ENCODE measurements at regions not wholly inside any gene's neighbourhood (a gene's known extent, or its start where the extent isn't known, plus 50 kb on each side); places are given as distances from the start of the nearest gene placed in this dataset.

DNA sequence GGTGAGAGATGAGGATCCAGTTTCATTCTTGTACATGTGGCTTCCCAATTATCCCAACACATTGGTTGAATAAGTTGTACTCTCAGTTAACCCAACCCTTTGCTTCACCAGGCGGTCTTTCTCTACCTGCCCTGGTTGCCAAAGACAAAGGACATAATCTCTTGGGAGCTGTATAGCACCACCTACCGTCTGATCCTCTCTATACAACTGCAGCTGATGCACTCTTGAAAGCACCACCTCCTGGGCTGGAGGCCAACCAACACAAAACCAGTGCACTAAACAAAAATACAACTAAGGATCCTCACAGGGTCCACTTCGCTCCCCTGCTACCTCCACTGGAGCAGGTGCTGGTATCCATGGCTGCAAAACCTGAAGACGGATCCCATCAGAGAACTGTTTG, 473.6 kb upstream of the NRXN1 start:
- no peak for DNase-seq (ENCODE audit: low spot score)

DNA sequence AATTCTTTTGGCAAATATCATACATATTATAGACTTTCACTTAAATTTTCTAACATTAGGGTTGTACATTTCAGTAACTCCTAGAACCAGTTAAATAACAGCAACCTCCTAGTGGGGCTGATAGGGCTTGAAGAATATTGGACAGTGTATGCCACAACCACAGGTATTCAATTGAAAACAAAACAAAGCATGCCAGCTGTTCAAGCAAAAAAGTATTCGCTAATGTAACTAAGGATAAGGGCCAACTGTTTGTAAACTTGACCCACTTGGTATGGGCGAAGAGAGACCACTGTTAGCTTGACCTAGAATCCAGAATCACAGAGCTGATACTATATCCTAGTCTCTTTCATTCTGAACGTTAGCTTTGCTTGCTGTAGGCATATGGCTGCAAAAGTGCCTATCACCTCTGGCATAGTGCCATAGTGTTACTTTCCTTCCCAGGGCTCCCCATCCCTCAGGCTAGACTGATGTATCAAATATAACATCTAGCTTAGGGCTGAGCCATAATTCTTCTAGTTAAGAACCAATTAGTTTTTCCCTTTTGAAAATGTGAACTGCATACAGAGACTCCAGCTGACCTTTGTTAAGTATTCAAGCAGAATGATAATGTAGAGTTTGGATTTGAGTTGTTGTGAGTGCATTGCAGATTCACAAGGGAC, 458.8 kb upstream of the NRXN1 start:
- DNase-seq (ENCODE audit: low spot score), result no peak

DNA sequence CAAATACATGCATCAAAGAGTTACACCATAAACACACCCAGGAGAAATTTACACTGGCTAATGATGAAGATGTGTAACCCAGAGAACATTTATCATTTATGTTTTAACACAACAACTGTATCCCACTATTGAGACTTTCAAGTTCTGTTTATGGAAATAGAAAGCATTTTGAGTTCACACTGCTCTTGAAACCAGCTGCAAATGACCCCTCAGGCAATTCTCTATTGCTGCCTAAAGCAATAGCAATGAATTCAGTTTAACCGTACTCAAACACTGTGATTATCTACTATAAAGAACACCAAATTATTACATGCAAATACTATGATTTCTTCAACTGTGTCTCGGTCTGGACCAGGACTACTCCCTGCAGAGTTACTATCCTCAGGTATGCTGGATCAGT, 452.7 kb upstream of the NRXN1 start:
- DNase-seq (ENCODE audit: low spot score), result no peak

DNA sequence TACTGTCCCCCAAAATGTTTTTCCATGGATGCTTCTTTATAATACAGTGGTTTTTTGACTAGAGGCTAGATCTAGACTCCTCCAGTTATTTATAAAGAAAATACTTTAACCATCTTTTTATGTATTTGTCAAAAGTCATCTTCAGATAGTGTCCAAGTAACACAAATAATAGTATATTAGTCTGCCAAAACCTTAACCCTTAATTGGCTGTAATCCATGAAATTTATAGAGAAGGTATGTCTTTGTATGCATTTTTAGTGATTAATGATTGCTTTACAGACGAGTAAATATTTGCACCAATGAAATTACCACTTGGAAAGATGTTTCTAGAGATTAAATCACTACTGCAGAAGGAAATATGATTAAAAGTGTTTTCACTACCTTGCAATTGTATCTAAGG, 451.8 kb upstream of the NRXN1 start:
- no peak for DNase-seq (ENCODE audit: low spot score)

DNA sequence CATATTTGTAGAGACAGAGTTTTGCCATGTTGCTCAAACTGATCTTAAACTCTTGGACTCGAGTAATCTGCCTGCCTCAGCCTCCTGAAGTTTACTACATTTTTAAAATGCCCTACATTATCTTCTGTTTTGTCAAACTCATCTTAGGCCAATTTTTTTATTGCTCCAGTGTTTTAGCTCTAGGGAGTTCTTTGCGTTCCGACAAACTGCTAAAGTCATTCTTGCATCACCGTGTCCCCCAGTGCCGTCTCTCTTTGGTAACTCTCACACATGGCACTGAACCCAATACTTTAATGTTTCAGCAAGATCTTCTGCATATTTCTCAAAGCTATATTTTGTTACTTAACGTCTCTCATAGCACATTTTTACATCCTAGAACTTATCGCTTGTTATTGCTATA, 440.9 kb upstream of the NRXN1 start:
- DNase-seq (ENCODE audit: low spot score), result no peak

DNA sequence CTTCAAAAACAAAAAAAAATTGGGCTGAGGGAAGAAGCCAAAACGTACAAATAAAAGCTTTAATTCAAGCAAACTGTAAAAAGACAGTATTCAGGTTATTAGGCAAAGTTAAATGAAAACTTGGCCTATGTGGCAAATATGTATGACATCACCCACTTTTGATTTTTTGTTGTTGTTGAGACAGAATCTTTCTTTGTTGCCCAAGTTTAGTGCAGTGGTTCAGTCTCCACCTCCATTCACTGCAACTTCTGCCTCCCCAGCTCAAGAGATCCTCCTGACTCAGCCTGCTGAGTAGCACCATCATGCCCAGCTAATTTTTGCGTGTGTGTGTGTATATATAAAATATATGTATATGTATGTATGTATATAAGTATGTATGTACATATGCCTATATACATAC, 440.4 kb upstream of the NRXN1 start:
- DNase-seq (ENCODE audit: low spot score), result no peak

DNA sequence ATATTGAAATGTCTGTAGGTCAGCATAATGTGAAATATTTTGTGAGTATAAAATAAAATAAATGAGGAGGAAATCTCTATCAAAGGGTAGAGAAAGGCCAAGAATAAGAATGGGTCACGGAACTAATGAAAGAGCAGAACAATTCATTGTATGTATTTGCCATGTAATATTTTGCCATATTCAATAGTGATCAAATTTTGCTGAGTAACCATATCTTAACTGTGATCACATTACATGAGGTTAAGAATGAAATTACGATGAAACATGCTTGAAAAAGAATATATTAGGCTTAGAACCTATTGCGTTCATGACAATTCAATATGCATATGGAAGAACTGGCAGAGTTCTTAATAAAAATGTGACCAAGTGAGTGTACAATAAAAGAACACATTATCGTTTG, 437.2 kb upstream of the NRXN1 start:
- DNase-seq (ENCODE audit: low spot score), result no peak

DNA sequence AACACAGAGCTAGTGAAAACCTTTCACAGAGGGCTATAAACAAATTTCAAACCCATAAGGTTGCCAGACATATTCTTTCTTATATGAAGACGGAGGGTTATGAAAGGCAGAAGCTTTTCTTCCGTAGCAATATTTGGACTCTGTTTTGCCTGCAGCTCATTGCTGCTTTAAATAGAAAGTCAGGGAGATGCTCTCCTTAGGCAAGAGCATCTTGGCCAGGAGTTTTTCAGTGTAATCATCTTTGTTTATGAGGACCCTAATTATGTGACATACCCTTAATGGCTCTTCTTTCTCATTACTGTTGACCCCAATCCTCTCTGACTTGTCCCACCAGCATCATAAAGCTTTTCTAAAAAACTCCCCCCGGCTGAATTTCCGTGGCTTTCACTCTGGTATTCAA, 433.4 kb upstream of the NRXN1 start:
- DNase-seq (ENCODE audit: low spot score), result no peak

DNA sequence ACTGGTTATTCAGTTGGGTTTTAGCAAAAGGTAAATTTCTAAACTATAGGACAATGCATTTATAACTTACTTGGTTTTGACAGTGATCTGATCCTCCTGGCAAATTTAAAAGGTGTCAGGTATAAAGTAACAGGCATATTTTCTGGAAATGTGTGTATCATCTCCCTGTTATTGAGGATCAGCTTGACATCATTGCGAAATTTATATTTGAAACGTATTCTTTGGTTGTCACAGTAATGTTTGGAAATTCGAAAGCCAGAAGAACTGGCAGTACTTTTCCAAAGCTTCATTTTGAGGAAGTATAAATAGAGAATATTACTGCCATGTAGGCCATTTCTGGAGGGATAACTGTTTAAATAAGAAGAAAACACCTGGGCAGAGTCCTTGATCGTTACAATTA, 422.2 kb upstream of the NRXN1 start:
- DNase-seq (ENCODE audit: low spot score), result no peak

DNA sequence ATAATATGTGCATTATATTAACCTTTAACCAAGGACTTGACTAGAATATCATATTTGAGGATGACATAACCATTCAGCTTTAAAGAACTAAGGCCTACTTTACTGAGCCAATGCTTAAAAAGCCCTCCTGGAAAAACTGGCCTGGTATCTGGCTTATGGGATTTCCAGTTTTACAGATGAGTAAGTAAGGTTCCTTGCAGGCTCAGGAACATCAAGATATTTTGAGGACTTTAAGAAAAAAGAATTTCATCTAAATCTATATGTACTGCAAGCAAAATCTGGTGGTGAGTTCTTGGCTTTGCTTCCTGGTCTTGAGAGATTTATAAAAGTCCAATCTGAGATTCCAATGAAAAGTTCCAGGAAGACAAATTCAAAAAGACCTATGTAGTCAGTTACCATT, 417.0 kb upstream of the NRXN1 start:
- DNase-seq (ENCODE audit: low spot score), result no peak

DNA sequence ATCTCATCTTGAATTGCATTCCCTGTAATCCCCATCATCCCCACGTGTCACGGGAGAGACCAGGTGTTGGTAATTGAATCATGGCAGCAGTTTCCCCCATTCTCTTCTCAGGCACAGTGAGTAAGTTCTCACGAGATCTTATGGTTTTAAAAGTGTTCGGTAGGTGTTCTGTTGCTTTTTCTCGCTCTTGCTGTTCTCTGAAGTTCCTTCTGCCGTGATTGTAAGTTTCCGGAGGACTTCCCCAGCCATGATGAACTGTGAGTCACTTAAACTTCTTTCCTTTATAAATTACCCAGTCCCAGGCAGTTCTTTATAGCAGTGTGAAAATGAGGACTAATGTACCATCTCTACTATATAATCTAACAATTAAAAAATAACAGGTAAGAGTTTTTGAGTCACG, 409.9 kb upstream of the NRXN1 start:
- no peak for DNase-seq (ENCODE audit: low spot score)

DNA sequence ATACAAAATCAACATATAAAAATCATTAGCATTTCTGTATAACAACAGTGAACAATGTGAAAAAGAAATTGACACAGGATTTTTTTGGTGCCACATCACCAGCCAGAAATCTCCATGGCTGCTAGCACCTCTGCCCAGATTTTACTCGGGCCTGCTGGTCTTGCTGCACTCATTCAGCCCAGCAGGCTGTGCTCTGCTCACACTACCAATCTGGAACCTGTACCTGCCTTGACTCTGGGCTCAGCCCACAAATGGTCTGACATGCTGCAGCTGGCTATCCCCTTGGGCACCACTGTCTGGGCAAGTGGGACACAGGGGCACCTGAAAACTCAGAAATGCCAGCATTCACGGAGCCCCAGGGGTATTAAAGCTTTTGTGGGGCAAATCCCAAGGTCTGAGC, 392.5 kb upstream of the NRXN1 start:
- peak; percentile 3 for DNase-seq (ENCODE audit: low spot score)

DNA sequence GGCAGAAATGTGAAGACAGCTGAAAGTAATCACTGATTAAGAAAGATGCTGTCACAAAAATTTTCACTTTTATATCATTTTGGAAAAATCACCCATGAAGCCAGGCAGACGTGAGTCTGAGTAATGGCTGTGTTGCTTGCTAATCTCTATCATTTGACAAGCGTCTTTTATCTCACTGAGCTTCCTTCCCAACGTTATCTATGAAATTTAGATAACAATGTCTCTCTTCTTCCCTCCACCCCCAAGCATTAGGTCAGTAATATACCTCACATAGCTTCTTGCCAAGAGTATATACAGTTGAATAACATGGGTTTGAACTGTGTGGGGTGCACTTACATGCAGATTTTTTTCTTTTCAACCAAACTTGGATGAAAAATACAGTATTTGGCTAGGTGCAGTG, 388.6 kb upstream of the NRXN1 start:
- no peak for DNase-seq (ENCODE audit: low spot score)

DNA sequence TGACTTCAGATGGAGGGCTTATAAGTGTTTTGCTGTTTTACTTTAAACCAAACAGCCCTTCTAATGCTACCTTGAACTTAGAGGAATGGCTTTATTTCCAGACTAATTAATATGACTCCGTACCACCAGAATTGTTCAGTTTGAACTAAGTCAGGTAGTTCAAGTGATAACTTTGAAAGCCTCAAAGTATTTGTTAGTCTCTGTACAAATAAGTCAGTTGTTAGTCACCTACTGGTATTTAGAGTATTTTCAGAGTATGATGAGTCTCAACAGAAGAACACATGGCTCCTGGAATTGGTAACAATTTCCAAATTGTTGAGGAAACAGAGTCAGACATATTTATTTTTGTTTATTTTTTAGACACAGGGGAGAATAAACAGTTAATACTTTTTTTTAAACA, 381.8 kb upstream of the NRXN1 start:
- DNase-seq (ENCODE audit: low spot score), result no peak

DNA sequence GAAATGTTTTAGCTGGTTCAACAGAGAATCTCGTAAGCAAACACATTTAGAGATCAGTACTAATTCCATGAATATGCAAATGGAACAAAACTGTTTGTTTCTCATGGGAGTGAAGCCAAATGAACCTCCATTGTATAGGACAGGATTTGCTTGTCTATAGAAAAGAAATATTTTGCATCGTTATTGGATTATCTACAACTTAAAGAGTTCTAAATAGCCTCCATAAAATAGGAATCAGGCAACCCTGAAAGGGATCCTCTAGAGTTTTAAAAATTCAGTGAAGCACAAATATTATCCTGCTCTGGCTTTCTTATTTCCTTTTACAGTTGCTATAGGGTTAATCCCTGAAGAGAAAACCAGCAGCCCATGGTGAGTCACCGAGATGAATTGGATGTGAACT, 378.4 kb upstream of the NRXN1 start:
- no peak for DNase-seq (ENCODE audit: low spot score)

DNA sequence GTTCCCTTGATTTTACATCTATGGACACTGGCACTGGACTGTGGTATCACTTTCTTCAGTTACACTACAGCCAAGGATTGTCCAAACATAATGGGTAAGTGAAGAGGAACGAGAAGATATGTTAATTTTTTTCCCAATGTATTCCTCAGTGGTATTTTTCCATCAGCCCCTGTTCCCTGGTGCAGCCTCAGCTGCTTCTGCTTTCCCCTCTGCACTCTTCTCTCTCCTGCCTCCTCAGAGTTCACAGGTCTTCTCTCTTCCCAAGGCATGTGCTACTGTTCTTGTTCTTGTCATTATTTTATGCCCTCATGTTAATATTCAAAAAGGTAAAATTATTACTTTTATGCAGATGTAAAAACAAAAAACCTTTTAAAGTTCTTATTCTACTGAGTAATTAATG, 378.0 kb upstream of the NRXN1 start:
- no peak for DNase-seq (ENCODE audit: low spot score)

DNA sequence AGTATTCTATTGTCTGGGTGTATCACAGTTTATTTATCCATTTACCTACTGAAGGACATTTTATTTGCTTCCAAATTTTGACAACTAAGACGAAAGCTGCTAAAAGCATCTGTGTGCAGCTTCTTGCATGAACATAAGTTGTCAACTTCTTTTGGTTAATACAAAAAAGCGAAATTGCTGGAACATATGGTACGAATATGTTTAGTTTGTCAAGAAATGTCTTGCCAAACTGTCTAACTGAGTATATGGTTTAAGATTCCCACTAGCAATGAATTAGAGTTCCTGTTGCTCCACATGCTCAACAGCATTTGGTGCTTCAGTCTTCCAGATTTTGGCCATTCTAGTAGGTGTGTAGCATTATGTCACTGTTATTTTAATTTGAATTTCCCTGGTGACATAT, 372.3 kb upstream of the NRXN1 start:
- DNase-seq (ENCODE audit: low spot score), result no peak

DNA sequence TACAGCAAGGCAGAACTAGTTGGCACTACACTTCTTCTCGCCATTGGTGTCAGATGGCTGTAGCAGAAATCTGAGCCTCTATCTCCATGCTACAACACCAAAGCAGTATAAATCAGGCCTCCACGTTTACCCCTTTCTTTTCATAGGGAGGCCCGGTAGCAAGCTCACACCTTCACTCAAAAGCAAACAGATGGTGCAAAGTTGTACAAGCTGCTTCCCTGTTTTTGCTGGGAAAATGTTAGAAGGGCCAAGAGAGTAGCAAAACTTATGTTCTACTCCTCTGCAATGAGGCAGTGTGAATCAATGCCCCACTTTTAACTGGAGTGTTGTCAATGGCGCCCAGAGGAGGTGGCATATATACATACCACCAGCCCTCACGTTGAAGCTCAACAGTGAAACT, 369.6 kb upstream of the NRXN1 start:
- no peak for DNase-seq (ENCODE audit: low spot score)

DNA sequence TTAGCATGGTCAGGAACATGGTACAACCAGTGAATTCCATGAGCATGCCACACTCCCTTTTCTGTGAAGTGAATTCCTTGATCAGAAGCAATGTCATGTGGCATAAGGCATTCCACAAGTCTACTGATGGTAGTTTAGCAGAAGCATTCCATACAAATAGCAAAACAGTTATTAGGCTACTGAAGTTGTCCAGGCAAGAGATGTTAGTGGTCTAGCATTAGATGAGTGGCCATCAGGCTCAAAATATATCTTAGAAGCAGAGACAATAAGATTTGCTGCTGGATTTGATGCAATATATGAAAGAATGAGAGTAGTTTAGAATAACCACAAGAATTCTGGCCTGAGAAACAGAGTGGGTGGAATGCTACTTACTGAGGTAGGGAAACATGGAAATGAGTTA, 355.3 kb upstream of the NRXN1 start:
- no peak for DNase-seq (ENCODE audit: low spot score)

DNA sequence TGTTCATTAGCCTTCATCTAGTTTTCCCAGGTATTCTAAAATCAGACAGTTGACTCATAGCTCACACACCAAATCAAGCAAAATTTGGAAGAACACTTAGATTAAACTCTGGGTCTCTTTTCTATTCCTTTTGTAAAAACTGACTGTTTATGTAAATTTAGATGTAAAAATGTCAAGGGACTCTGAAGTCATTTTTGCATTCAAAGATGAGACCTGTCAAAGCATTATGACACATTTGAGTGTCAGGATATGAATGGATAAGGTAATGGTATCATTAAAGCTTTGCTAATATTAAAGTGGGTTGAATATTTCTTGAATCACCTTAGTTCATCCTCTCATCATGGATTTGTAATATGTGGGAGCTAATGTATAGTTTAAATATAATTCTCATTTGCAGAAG, 348.1 kb upstream of the NRXN1 start:
- no peak for DNase-seq (ENCODE audit: low spot score)

DNA sequence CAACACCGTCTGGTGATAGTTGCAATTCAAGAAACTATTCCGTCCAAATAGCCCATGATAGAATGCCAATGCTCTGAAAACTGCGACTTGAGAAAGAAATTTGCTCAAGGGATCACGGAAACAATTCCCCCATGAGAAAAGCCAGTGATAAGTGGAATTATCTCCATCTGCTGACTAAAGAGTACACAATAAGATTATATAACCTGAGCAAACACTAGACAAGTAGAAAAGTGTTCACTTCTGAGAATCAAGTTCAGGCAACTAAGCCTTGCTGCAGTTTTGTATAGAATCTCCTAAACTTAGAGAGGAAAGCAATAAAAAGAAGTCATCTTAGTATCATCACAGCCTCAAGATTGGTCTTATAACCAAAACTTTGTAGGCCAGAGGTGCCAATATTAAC, 336.3 kb upstream of the NRXN1 start:
- no peak for DNase-seq (ENCODE audit: low spot score)

DNA sequence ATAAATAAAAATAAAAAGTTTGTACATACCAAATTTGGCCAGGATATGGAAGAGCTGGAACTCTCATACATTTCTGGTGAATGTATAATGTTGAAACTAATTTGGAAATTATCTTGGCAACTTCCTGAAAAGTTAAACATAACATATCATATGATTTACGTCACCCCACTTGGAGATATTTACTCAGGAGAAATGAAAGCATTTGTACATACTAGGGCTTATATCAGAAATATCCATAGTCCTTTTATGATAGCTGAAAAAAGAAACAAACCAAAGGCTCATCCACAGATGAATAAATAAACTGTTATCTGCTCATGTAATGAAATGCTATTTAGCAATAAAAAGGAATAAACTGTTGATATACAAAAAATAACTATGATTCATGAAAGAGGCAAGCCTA, 318.2 kb upstream of the NRXN1 start:
- no peak for DNase-seq (ENCODE audit: low spot score)

DNA sequence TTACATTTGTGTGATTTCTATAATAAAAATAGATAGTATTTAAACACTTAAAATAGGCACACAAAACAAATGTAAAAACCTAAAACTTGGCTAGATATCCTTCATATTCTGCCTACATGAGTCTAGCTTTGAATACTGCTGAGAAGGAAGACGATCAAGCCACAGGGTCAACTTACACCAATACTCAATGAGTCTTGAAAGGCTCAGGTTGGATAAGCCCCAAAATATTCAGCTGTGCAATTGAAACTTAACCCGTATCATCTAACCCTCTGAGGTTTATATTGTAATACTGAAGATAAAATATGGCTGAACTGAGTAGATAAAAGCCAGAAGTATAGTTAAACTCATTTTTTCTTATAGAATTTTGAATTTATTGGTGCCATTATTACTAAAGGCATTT, 313.0 kb upstream of the NRXN1 start:
- no peak for DNase-seq (ENCODE audit: low spot score)
